ENCODE measurements at regions not wholly inside any gene's neighbourhood (a gene's known extent, or its start where the extent isn't known, plus 50 kb on each side); places are given as distances from the start of the nearest gene placed in this dataset.

- H3K9me3 Mint-ChIP-seq: peaks cover 68% of the 10 kb centered on the region
- no peak overlapping the region for H3K27ac Mint-ChIP-seq
- no peaks in the 10 kb centered on the region for H3K36me3 Mint-ChIP-seq (ENCODE audit: low read depth)
- H3K27me3 Mint-ChIP-seq: no peaks in the 10 kb centered on the region
- H3K4me3 Mint-ChIP-seq: no peak overlapping the region
- intact Hi-C loops (cut with micrococcal nuclease): no loop called here
- H3K4me1 Mint-ChIP-seq (ENCODE audit: low read depth): no peaks in the 10 kb centered on the region
Observed at GRCh38 chr6:165045631-165046030, 263.8 kb downstream of the C6orf118 start.

DNA sequence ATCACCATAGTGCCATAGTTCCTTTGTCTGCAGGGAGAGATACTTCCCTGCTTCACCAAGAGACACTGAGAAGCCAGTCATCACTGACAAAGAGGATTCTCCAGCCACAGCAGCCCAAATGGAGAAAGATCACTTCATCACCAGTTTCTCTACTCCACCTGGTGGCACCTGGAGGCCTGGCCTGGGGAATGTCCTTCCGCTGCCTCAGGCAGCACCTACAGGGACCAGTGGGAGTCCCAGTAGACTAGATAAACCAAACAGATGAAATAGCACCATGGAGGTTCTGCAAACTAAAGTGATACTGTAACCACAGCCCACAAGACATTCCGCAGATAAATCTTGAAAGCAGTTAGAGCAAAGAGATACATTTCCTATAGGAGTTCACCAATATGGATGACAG is 266.5 kb downstream of the C6orf118 start:
- Mint-ChIP-seq H3K27me3 (no peaks in the 10 kb centered on the region), H3K4me1 (ENCODE audit: low read depth) (no peaks in the 10 kb centered on the region), H3K36me3 (ENCODE audit: low read depth) (no peaks in the 10 kb centered on the region), H3K4me3 (no peak overlapping the region), H3K9me3 (peaks cover 67% of the 10 kb centered on the region), H3K27ac (no peak overlapping the region)
- intact Hi-C loops (cut with micrococcal nuclease): no loop called here

DNA sequence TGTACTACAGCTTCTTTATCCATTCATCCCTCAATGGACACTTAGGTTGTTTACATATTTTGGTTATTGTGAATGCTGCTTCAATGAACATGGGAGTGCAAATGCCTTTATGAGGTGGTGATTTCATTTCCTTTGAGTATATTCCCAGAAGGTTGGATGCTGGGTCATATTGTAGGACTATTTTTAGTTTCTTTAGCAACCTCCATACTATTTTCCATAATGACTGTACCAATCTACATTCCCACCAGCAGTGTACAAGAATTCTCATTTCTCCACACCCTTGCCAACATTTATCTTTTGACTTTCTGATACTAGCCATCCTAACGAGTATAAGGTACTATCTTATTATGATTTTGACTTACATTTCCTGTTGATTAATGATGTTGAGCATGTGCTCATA is 269.0 kb downstream of the C6orf118 start:
- intact Hi-C loops (cut with micrococcal nuclease): no loop called here
- Mint-ChIP-seq H3K4me3 (no peak overlapping the region), H3K36me3 (ENCODE audit: low read depth) (no peaks in the 10 kb centered on the region), H3K27ac (no peak overlapping the region), H3K9me3 (peaks cover 75% of the 10 kb centered on the region), H3K27me3 (no peaks in the 10 kb centered on the region), H3K4me1 (ENCODE audit: low read depth) (no peaks in the 10 kb centered on the region)

- intact Hi-C loops (cut with micrococcal nuclease): no loop called here
Observed at GRCh38 chr6:165034271-165034741, 275.1 kb downstream of the C6orf118 start.

GRCh38 chr6:165031502-165031901 is 277.9 kb downstream of the C6orf118 start:
- Mint-ChIP-seq H3K9me3 (peaks cover 46% of the 10 kb centered on the region), H3K4me1 (ENCODE audit: low read depth) (no peaks in the 10 kb centered on the region), H3K27ac (no peak overlapping the region), H3K36me3 (ENCODE audit: low read depth) (no peaks in the 10 kb centered on the region), H3K4me3 (no peak overlapping the region), H3K27me3 (no peaks in the 10 kb centered on the region)
- intact Hi-C loops (cut with micrococcal nuclease): no loop called here

More at GRCh38 chr6:165034271-165034741, 275.1 kb downstream of the C6orf118 start:
- H3K27me3 Mint-ChIP-seq: no peaks in the 10 kb centered on the region
- H3K9me3 Mint-ChIP-seq: peaks cover 64% of the 10 kb centered on the region
- H3K4me1 Mint-ChIP-seq (ENCODE audit: low read depth): no peaks in the 10 kb centered on the region
- H3K4me3 Mint-ChIP-seq: no peak overlapping the region
- H3K36me3 Mint-ChIP-seq (ENCODE audit: low read depth): no peaks in the 10 kb centered on the region
- no peak overlapping the region for H3K27ac Mint-ChIP-seq

GRCh38 chr6:165025040-165025439 is 284.4 kb downstream of the C6orf118 start:
- no peaks in the 10 kb centered on the region for H3K36me3 Mint-ChIP-seq (ENCODE audit: low read depth)
- no peak overlapping the region for H3K4me3 Mint-ChIP-seq
- H3K27me3 Mint-ChIP-seq: no peaks in the 10 kb centered on the region
- intact Hi-C loops (cut with micrococcal nuclease): no loop called here
- H3K9me3 Mint-ChIP-seq: peaks cover 50% of the 10 kb centered on the region
- H3K4me1 Mint-ChIP-seq (ENCODE audit: low read depth): no peaks in the 10 kb centered on the region
- H3K27ac Mint-ChIP-seq: no peak overlapping the region

GRCh38 chr6:165019681-165020080 is 289.7 kb downstream of the C6orf118 start:
- no peak overlapping the region for H3K27ac Mint-ChIP-seq
- intact Hi-C loops (cut with micrococcal nuclease): no loop called here
- H3K4me3 Mint-ChIP-seq: no peak overlapping the region
- peaks cover 45% of the 10 kb centered on the region for H3K9me3 Mint-ChIP-seq
- no peaks in the 10 kb centered on the region for H3K27me3 Mint-ChIP-seq
- no peaks in the 10 kb centered on the region for H3K4me1 Mint-ChIP-seq (ENCODE audit: low read depth)
- no peaks in the 10 kb centered on the region for H3K36me3 Mint-ChIP-seq (ENCODE audit: low read depth)

DNA sequence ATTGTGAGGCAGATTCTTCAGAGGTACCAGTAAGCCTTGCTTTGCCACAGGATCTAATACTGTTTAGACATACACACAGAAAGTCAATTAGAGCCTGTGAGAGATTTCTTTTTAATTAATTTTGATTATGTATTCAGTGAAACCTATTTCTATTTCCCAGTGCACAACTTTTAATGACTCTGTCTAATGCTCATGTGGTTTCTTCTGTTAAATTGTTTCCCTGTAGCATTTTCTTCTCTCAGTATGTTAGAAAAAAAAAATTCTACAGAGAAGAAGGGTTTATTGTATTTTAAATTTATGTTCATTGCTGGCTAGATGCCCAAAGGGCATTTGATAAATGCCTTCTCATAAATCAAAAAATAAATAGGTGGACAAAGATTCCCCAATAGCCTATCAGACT is 293.7 kb downstream of the C6orf118 start:
- Mint-ChIP-seq H3K4me1 (ENCODE audit: low read depth) (no peaks in the 10 kb centered on the region), H3K9me3 (peaks cover 30% of the 10 kb centered on the region), H3K27ac (no peak overlapping the region), H3K27me3 (no peaks in the 10 kb centered on the region), H3K4me3 (no peak overlapping the region), H3K36me3 (ENCODE audit: low read depth) (no peaks in the 10 kb centered on the region)
- intact Hi-C loops (cut with micrococcal nuclease): no loop called here

DNA sequence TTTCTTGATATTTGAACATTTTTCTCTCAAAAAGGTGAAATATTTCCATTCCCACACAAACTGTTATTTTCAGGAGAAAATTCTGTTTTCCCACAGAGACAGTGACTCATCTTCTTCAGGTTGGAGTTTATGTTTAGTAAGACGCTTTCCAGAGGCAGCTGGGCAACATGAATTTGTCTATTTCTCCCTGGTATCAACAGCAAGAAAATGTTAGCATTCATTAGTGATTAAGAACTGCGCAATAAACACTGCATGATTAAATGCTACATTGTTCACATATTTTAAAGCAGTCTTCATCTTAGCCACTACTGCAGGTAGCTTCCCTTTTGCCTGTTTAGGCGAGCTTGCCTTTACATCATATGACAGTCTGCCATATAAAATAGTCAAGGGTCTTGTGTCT is 295.7 kb downstream of the C6orf118 start:
- Mint-ChIP-seq H3K27me3 (no peaks in the 10 kb centered on the region), H3K9me3 (peaks cover 45% of the 10 kb centered on the region), H3K27ac (no peak overlapping the region), H3K4me1 (ENCODE audit: low read depth) (no peaks in the 10 kb centered on the region), H3K36me3 (ENCODE audit: low read depth) (no peaks in the 10 kb centered on the region), H3K4me3 (no peak overlapping the region)
- intact Hi-C loops (cut with micrococcal nuclease): no loop called here

DNA sequence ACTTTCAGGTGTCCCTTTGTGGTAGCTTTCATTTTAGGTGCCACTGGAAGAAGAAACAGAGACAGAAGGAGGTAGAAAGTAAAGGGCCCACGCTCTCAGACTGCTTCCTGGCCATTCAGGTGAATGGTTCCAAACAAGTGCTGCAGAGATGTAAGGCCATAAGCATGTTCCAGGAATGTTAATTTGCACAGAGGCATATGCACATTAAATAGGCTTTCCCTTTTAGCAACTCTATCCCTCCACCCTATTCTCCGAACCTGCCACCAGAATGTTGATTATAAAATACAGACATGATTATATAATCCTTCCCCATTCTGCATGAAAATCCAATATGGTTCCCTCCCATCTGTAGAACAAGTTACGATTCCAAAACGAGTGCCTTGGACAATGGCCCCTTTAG is 297.2 kb downstream of the C6orf118 start:
- no peaks in the 10 kb centered on the region for H3K27me3 Mint-ChIP-seq
- no peaks in the 10 kb centered on the region for H3K36me3 Mint-ChIP-seq (ENCODE audit: low read depth)
- H3K4me3 Mint-ChIP-seq: no peak overlapping the region
- peaks cover 47% of the 10 kb centered on the region for H3K9me3 Mint-ChIP-seq
- intact Hi-C loops (cut with micrococcal nuclease): no loop called here
- no peaks in the 10 kb centered on the region for H3K4me1 Mint-ChIP-seq (ENCODE audit: low read depth)
- no peak overlapping the region for H3K27ac Mint-ChIP-seq

DNA sequence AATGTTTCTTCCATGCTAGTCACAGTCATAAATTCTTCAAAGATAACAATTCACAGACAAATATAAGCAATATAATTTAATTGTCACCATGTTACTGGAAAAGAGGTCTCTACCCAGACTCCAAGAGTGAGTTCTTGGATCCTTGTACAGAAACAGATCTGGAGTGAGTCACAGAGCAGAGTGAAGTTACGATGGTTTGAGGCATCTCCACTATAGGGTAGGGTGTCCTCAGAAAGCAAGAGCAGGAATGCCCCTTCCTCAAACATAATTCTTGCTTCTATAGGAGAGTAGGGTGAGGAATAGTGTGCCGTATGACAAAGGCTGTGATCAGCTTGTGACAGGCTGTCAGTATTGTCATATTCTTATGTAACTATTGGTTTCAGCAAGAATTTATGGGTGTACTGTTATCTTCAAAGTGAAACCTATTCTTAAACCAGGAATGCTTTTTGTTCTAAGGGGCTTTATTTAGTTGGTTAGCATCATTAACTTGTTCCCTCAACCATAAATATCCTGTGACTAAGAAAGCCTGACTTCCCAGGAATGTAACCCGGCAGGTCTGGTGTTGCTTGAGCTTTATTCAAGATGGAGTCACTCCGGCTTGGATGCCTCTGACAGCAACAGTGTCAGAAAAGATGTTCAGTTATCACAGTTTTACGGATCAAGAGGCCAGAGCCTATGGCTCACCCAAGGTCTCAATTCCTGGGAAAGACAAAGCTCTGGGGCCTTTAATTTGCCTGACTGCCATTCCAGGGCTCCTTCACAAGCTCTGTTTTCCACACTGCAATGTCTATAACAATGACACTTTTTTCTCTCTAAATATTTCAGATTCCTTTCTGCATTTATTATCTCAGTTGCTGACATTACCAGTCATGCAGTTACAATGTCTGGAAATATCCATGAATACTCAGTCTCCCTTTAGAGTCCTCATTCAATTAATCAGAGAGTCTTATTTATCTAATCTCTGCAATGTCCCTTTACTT is 298.6 kb downstream of the C6orf118 start:
- Mint-ChIP-seq H3K27me3 (no peaks in the 10 kb centered on the region), H3K4me1 (ENCODE audit: low read depth) (no peaks in the 10 kb centered on the region), H3K9me3 (peaks cover 55% of the 10 kb centered on the region), H3K36me3 (ENCODE audit: low read depth) (no peaks in the 10 kb centered on the region), H3K27ac (no peak overlapping the region), H3K4me3 (no peak overlapping the region)
- intact Hi-C loops (cut with micrococcal nuclease): no loop called here

- H3K36me3 Mint-ChIP-seq (ENCODE audit: low read depth): no peaks in the 10 kb centered on the region
- H3K27ac Mint-ChIP-seq: no peak overlapping the region
- H3K4me1 Mint-ChIP-seq (ENCODE audit: low read depth): no peaks in the 10 kb centered on the region
- intact Hi-C loops (cut with micrococcal nuclease): no loop called here
- no peak overlapping the region for H3K4me3 Mint-ChIP-seq
- H3K9me3 Mint-ChIP-seq: peaks cover 55% of the 10 kb centered on the region
- no peaks in the 10 kb centered on the region for H3K27me3 Mint-ChIP-seq
Observed at GRCh38 chr6:165008971-165009370, 300.4 kb downstream of the C6orf118 start.

DNA sequence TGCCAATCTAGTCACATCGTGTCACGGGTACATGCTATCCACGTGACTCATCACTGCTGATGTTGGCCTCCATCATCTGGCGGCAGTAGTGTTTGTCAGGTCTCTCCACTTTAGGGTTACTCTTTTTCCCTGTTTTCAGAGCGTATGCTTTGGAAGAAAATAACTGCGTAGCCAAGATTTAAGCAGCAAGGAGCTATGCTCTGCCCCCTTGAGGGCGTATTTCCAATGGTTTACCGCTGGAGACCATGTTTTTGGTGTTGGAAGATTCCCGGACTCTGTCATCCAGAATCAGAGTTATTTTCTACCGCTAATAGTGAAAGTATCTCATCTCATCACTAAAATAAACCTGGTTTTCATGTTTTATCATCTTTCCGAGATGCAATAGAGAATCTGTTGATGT is 306.5 kb downstream of the C6orf118 start:
- Mint-ChIP-seq H3K4me1 (ENCODE audit: low read depth) (no peaks in the 10 kb centered on the region), H3K4me3 (no peak overlapping the region), H3K27me3 (no peaks in the 10 kb centered on the region), H3K9me3 (peaks cover 72% of the 10 kb centered on the region), H3K36me3 (ENCODE audit: low read depth) (no peaks in the 10 kb centered on the region), H3K27ac (no peak overlapping the region)
- intact Hi-C loops (cut with micrococcal nuclease): no loop called here

DNA sequence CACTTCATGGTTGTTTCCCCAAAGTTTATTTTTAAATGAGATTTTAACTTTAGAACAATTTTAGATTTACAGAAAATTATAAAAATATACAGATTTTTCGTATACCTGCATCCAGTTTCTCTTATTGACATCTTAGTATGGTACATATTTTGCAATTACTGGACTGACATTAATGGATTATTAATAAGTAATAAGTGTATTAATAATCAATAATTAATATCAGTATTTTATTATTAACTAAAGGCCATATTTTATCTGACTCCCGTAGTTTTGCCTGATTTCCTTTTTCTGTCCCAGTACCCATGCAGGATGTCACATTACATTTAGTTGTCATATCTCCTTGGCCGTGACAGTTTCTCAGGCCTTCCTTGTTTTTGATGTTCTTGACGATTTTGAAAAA is 307.0 kb downstream of the C6orf118 start:
- H3K36me3 Mint-ChIP-seq (ENCODE audit: low read depth): no peaks in the 10 kb centered on the region
- H3K27me3 Mint-ChIP-seq: no peaks in the 10 kb centered on the region
- peaks cover 72% of the 10 kb centered on the region for H3K9me3 Mint-ChIP-seq
- intact Hi-C loops (cut with micrococcal nuclease): no loop called here
- no peak overlapping the region for H3K4me3 Mint-ChIP-seq
- H3K4me1 Mint-ChIP-seq (ENCODE audit: low read depth): no peaks in the 10 kb centered on the region
- H3K27ac Mint-ChIP-seq: no peak overlapping the region
